ENCODE measurements at regions not wholly inside any gene's neighbourhood (a gene's known extent, or its start where the extent isn't known, plus 50 kb on each side); places are given as distances from the start of the nearest gene placed in this dataset.

GRCh38 chr9:28782630-28783029 lies 1209.3 kb upstream of the C9orf72 start:
- Histone ChIP-seq H3K4me1 (no peaks in the 10 kb centered on the region), H3K27ac (no peak overlapping the region), H3K9me3 (no peaks in the 10 kb centered on the region), H3K27me3 (no peaks in the 10 kb centered on the region), H3K4me3 (no peak overlapping the region), H3K36me3 (no peaks in the 10 kb centered on the region)
- TF ChIP-seq, protein P1, sequence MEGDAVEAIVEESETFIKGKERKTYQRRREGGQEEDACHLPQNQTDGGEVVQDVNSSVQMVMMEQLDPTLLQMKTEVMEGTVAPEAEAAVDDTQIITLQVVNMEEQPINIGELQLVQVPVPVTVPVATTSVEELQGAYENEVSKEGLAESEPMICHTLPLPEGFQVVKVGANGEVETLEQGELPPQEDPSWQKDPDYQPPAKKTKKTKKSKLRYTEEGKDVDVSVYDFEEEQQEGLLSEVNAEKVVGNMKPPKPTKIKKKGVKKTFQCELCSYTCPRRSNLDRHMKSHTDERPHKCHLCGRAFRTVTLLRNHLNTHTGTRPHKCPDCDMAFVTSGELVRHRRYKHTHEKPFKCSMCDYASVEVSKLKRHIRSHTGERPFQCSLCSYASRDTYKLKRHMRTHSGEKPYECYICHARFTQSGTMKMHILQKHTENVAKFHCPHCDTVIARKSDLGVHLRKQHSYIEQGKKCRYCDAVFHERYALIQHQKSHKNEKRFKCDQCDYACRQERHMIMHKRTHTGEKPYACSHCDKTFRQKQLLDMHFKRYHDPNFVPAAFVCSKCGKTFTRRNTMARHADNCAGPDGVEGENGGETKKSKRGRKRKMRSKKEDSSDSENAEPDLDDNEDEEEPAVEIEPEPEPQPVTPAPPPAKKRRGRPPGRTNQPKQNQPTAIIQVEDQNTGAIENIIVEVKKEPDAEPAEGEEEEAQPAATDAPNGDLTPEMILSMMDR (IDR thresholded peaks at IDR 0.05), result no peak
- no peak for DNase-seq (ENCODE audit: low spot score in 2 of 2)
- intact Hi-C loops (cut with DNase I), result no loop called here

DNA sequence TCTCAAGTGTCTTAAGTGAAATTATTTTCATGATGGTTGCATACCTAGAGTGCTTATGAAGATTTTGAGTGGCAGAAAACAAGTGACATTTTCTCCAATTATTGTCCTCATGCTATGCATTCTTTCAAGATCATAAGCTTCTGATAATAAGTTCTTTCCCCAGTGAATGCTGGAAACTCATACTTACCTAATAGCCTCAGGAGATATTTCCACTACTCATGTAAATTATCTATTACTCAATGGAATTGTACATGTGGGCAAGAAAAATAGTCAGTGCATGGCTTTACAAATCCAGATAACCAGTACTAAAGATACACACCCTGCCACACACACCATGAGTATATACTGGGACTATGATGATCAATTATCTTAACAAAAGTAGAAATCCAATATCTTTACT lies 1219.4 kb upstream of the C9orf72 start:
- no peaks in the 10 kb centered on the region for H3K36me3 ChIP-seq
- H3K9me3 ChIP-seq, result no peaks in the 10 kb centered on the region
- no peaks in the 10 kb centered on the region for H3K27me3 ChIP-seq
- no peak for DNase-seq (ENCODE audit: low spot score in 2 of 2)
- no peak overlapping the region for H3K4me3 ChIP-seq
- TF ChIP-seq, protein P1 (IDR thresholded peaks at IDR 0.05), result no peak
- no peaks in the 10 kb centered on the region for H3K4me1 ChIP-seq
- intact Hi-C loops (cut with DNase I), result no loop called here
- no peak overlapping the region for H3K27ac ChIP-seq

- Histone ChIP-seq H3K27ac (no peak overlapping the region), H3K9me3 (no peaks in the 10 kb centered on the region), H3K36me3 (no peaks in the 10 kb centered on the region), H3K27me3 (no peaks in the 10 kb centered on the region), H3K4me1 (no peaks in the 10 kb centered on the region), H3K4me3 (no peak overlapping the region)
- DNase-seq (ENCODE audit: low spot score in 2 of 2), result no peak
- intact Hi-C loops (cut with DNase I), result no loop called here
- TF ChIP-seq, protein P1 (IDR thresholded peaks at IDR 0.05), result no peak
These were observed 1226.6 kb upstream of the C9orf72 start for GRCh38 chr9:28799876-28800275.

GRCh38 chr9:28801144-28801799 lies 1228.0 kb upstream of the C9orf72 start:
- Histone ChIP-seq H3K36me3 (no peaks in the 10 kb centered on the region), H3K27ac (no peak overlapping the region), H3K4me1 (no peaks in the 10 kb centered on the region), H3K9me3 (no peaks in the 10 kb centered on the region), H3K4me3 (no peak overlapping the region), H3K27me3 (no peaks in the 10 kb centered on the region)
- no peak for DNase-seq (ENCODE audit: low spot score in 2 of 2)
- TF ChIP-seq, protein P1 (IDR thresholded peaks at IDR 0.05), result no peak
- intact Hi-C loops (cut with DNase I), result no loop called here

- Histone ChIP-seq H3K27me3 (no peaks in the 10 kb centered on the region), H3K4me1 (no peaks in the 10 kb centered on the region), H3K36me3 (no peaks in the 10 kb centered on the region), H3K27ac (no peak overlapping the region), H3K4me3 (no peak overlapping the region), H3K9me3 (no peaks in the 10 kb centered on the region)
- intact Hi-C loops (cut with DNase I), result no loop called here
- TF ChIP-seq, protein P1 (IDR thresholded peaks at IDR 0.05), result no peak
- no peak for DNase-seq (ENCODE audit: low spot score in 2 of 2)
These were observed 1231.9 kb upstream of the C9orf72 start for GRCh38 chr9:28805197-28805596.

- Histone ChIP-seq H3K4me1 (no peaks in the 10 kb centered on the region), H3K4me3 (no peak overlapping the region), H3K36me3 (no peaks in the 10 kb centered on the region), H3K27ac (no peak overlapping the region), H3K27me3 (no peaks in the 10 kb centered on the region), H3K9me3 (no peaks in the 10 kb centered on the region)
- TF ChIP-seq, protein P1 (IDR thresholded peaks at IDR 0.05), result no peak
- DNase-seq (ENCODE audit: low spot score in 2 of 2), result no peak
- intact Hi-C loops (cut with DNase I), result no loop called here
These were observed 1234.8 kb upstream of the C9orf72 start for GRCh38 chr9:28808042-28808441.

All from ascending aorta (tissue), 2 donors.